Spinal cord (tissue), 9 donors: ENCODE measurements at regions not wholly inside any gene's neighbourhood (a gene's known extent, or its start where the extent isn't known, plus 50 kb on each side); places are given as distances from the start of the nearest gene placed in this dataset.

Source experiments
- DNase-seq, 6 donors: peaks; one replicate each; pipeline versions ENCODE4 v3.0.0 to v3.0.0-alpha.2; 2013 to 2015; ENCODE audit warnings: low spot score in 6 of 6, low read depth in 4 of 6
- H3K27ac ChIP-seq: one replicate; pipeline ENCODE4 v1.5.1; 2013; ENCODE audit warnings: low read depth, low read length, control low read depth
- H3K27me3 ChIP-seq: one replicate; pipeline ENCODE4 v1.6.1; 2013; ENCODE audit warnings: low read length; ENCODE audit not compliant: control insufficient read depth, insufficient read depth
- H3K36me3 ChIP-seq: one replicate; pipeline ENCODE4 v1.6.1; 2013; ENCODE audit warnings: low read length; ENCODE audit not compliant: control insufficient read depth, insufficient read depth
- H3K4me1 ChIP-seq: one replicate; pipeline ENCODE4 v1.6.1; 2013; ENCODE audit warnings: low read length; ENCODE audit not compliant: control insufficient read depth, insufficient read depth
- H3K4me3 ChIP-seq: one replicate; pipeline ENCODE4 v1.5.1; 2013; ENCODE audit warnings: low read depth, low read length, control low read depth
- H3K9me3 ChIP-seq: one replicate; pipeline ENCODE4 v1.6.1; 2013; ENCODE audit warnings: low read length; ENCODE audit not compliant: control insufficient read depth, insufficient read depth
- WGBS: methylation state at CpG from one replicate; pipeline ENCODE4 v1.1.5; 2013; ENCODE audit warnings: missing lambda C conversion rate; ENCODE audit not compliant: insufficient coverage; 5-methylcytosine and 5-hydroxymethylcytosine counted together
- donor health status: healthy.

GRCh38 chr3:99114565-99115291, 213.2 kb upstream of the DCBLD2 start:
- Histone ChIP-seq H3K4me3 (no peak overlapping the region), H3K9me3 (no peaks in the 10 kb centered on the region), H3K4me1 (no peaks in the 10 kb centered on the region), H3K27ac (no peak overlapping the region), H3K36me3 (no peaks in the 10 kb centered on the region), H3K27me3 (no peaks in the 10 kb centered on the region)
- 95% methylated on average over 8 of the region's 9 CpGs for WGBS
- no peak for DNase-seq

- H3K4me1 ChIP-seq: no peaks in the 10 kb centered on the region
- H3K36me3 ChIP-seq: no peaks in the 10 kb centered on the region
- no peaks in the 10 kb centered on the region for H3K9me3 ChIP-seq
- H3K27ac ChIP-seq: no peak overlapping the region
- no peaks in the 10 kb centered on the region for H3K27me3 ChIP-seq
- DNase-seq: peak in 1 of 6 donors; percentile 27
- no CpG with 5 or more reads among the region's 3 CpGs for WGBS
- no peak overlapping the region for H3K4me3 ChIP-seq
These were observed 209.7 kb upstream of the DCBLD2 start for GRCh38 chr3:99111235-99111634.

- no peaks in the 10 kb centered on the region for H3K27me3 ChIP-seq
- WGBS: 60% methylated on average over 1 of the region's 4 CpGs
- DNase-seq: peak in 1 of 6 donors; percentile 73
- no peaks in the 10 kb centered on the region for H3K4me1 ChIP-seq
- no peak overlapping the region for H3K4me3 ChIP-seq
- H3K27ac ChIP-seq: no peak overlapping the region
- H3K36me3 ChIP-seq: no peaks in the 10 kb centered on the region
- no peaks in the 10 kb centered on the region for H3K9me3 ChIP-seq
These were observed 208.9 kb upstream of the DCBLD2 start for GRCh38 chr3:99110401-99110800.

DNA sequence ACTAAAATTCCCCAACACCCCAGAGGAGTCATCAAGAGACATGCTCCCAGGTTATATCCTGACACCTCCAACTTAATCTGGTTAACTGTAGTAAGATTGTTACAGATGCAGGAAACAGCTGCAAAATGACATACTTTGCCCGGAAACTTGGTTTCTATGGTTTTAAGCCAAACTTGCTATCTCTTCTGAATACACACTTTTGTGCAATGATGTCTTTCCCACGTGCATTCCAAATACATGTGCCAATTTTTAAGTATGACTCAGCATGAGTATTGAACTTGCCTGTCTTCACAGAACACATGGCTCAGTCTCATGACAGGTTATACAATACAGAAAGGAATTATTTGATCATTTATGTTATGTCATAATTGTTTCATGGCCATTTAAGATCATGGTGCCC, 207.0 kb upstream of the DCBLD2 start:
- no peaks in the 10 kb centered on the region for H3K36me3 ChIP-seq
- H3K4me3 ChIP-seq: no peak overlapping the region
- H3K9me3 ChIP-seq: no peaks in the 10 kb centered on the region
- no peak for DNase-seq
- no peak overlapping the region for H3K27ac ChIP-seq
- H3K27me3 ChIP-seq: no peaks in the 10 kb centered on the region
- WGBS: 88% methylated on average over 1 of the region's 2 CpGs
- H3K4me1 ChIP-seq: no peaks in the 10 kb centered on the region

- Histone ChIP-seq H3K27me3 (no peaks in the 10 kb centered on the region), H3K4me3 (no peak overlapping the region), H3K27ac (no peak overlapping the region), H3K4me1 (no peaks in the 10 kb centered on the region), H3K9me3 (no peaks in the 10 kb centered on the region), H3K36me3 (no peaks in the 10 kb centered on the region)
- DNase-seq: peak in 1 of 6 donors; percentile 15
- WGBS: 79% methylated on average over 2 of the region's 2 CpGs
These were observed 193.1 kb upstream of the DCBLD2 start for GRCh38 chr3:99094606-99095005.

GRCh38 chr3:99087277-99087676, 185.8 kb upstream of the DCBLD2 start:
- Histone ChIP-seq H3K9me3 (no peaks in the 10 kb centered on the region), H3K27me3 (no peaks in the 10 kb centered on the region), H3K36me3 (no peaks in the 10 kb centered on the region), H3K4me3 (no peak overlapping the region), H3K27ac (no peak overlapping the region), H3K4me1 (no peaks in the 10 kb centered on the region)
- no CpG with 5 or more reads among the region's 2 CpGs for WGBS
- no peak for DNase-seq

GRCh38 chr3:99084826-99085225, 183.3 kb upstream of the DCBLD2 start:
- H3K36me3 ChIP-seq: no peaks in the 10 kb centered on the region
- H3K9me3 ChIP-seq: no peaks in the 10 kb centered on the region
- no peaks in the 10 kb centered on the region for H3K4me1 ChIP-seq
- no peak overlapping the region for H3K27ac ChIP-seq
- no peaks in the 10 kb centered on the region for H3K27me3 ChIP-seq
- DNase-seq: no peak
- WGBS: no CpG with 5 or more reads among the region's 4 CpGs
- no peak overlapping the region for H3K4me3 ChIP-seq

GRCh38 chr3:99084156-99084555, 182.7 kb upstream of the DCBLD2 start:
- WGBS: no CpG with 5 or more reads among the region's 2 CpGs
- H3K4me3 ChIP-seq: no peak overlapping the region
- no peaks in the 10 kb centered on the region for H3K36me3 ChIP-seq
- no peak for DNase-seq
- H3K27ac ChIP-seq: no peak overlapping the region
- no peaks in the 10 kb centered on the region for H3K27me3 ChIP-seq
- no peaks in the 10 kb centered on the region for H3K4me1 ChIP-seq
- no peaks in the 10 kb centered on the region for H3K9me3 ChIP-seq

GRCh38 chr3:99071096-99071495, 169.6 kb upstream of the DCBLD2 start:
- Histone ChIP-seq H3K27ac (no peak overlapping the region), H3K4me1 (no peaks in the 10 kb centered on the region), H3K36me3 (no peaks in the 10 kb centered on the region), H3K4me3 (no peak overlapping the region), H3K9me3 (peaks cover 2% of the 10 kb centered on the region), H3K27me3 (no peaks in the 10 kb centered on the region)
- WGBS: 40% methylated on average over 4 of the region's 6 CpGs
- peak in 2 of 6 donors; percentile 1 to 44 for DNase-seq

DNA sequence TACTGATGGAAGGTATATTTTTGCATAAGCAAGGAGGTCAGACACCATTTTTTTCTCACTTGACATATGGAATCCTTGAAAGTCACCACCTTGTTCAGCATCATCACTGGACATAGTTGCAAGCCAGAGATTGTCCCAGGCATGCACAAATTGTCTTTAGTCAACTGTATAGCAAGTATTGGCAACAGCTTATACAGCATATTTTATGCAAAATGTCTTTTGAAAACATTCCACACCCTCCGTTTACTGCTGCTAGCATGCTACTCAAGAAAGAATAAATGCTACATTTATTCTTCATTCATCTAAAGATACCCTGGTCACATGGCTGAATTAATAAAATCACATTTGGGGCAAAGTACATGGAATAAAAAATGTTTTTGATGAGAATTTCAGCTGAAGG, 168.5 kb upstream of the DCBLD2 start:
- peak in 1 of 6 donors; percentile 41 for DNase-seq
- no peaks in the 10 kb centered on the region for H3K36me3 ChIP-seq
- H3K27ac ChIP-seq: no peak overlapping the region
- no peaks in the 10 kb centered on the region for H3K27me3 ChIP-seq
- no peaks in the 10 kb centered on the region for H3K4me1 ChIP-seq
- WGBS: no CpG with 5 or more reads among the region's 1 CpG
- no peak overlapping the region for H3K4me3 ChIP-seq
- peaks cover 2% of the 10 kb centered on the region for H3K9me3 ChIP-seq
